DOHH2 (cell line): ENCODE measurements at regions not wholly inside any gene's neighbourhood (a gene's known extent, or its start where the extent isn't known, plus 50 kb on each side); places are given as distances from the start of the nearest gene placed in this dataset.

ENCODE experiments used
- H3F3A ChIP-seq: fragments of 200-600 bp; sonication (generic), shearing (Covaris generic); 2 replicates; pipeline ENCODE4 v1.6.0; 2016; ENCODE audit warnings: antibody characterized with exemption, mild to moderate bottlenecking; ENCODE audit not compliant: control insufficient read depth, insufficient read depth
- H3K27ac ChIP-seq: fragments of 200-600 bp; sonication (generic); 2 replicates; pipeline ENCODE4 v1.5.1; 2014; ENCODE audit warnings: low read depth, mild to moderate bottlenecking, low read length, moderate library complexity
- H3K27me3 ChIP-seq: fragments of 200-600 bp; sonication (generic); 2 replicates; pipeline ENCODE4 v1.6.1; 2014; ENCODE audit warnings: mild to moderate bottlenecking, low read length, mixed read lengths; ENCODE audit not compliant: control insufficient read depth
- H3K36me3 ChIP-seq: fragments of 200-600 bp; sonication (generic); 2 replicates; pipeline ENCODE4 v1.6.1; 2014; ENCODE audit warnings: mild to moderate bottlenecking, low read length, moderate library complexity, mixed read lengths; ENCODE audit not compliant: control insufficient read depth
- H3K4me1 ChIP-seq: fragments of 200-600 bp; sonication (generic); 2 replicates; pipeline ENCODE4 v1.6.1; 2014; ENCODE audit warnings: mild to moderate bottlenecking, low read length, mixed read lengths; ENCODE audit not compliant: control insufficient read depth
- H3K4me2 ChIP-seq: fragments of 200-600 bp; sonication (generic); 2 replicates; pipeline ENCODE4 v1.6.0; 2014; ENCODE audit warnings: mild to moderate bottlenecking, low read length, moderate library complexity
- H3K4me3 ChIP-seq: fragments of 200-600 bp; sonication (generic); 2 replicates; pipeline ENCODE4 v1.5.1; 2014; ENCODE audit warnings: mild to moderate bottlenecking, low read length, mixed read lengths
- H3K79me2 ChIP-seq: fragments of 200-600 bp; sonication (generic); 2 replicates; pipeline ENCODE4 v1.6.1; 2014; ENCODE audit warnings: mild to moderate bottlenecking, low read length, mixed read lengths; ENCODE audit not compliant: control insufficient read depth
- H3K9me2 ChIP-seq: fragments of 200-600 bp; sonication (generic); replicated peaks from 2 replicates; pipeline ENCODE4 v1.6.1; 2014; ENCODE audit warnings: mild to moderate bottlenecking, low read length, mixed read lengths; ENCODE audit not compliant: control insufficient read depth
- H3K9me3 ChIP-seq: fragments of 200-600 bp; sonication (generic); 2 replicates; pipeline ENCODE4 v1.6.1; 2014; ENCODE audit warnings: antibody characterized with exemption, low read length, mixed read lengths; ENCODE audit not compliant: control insufficient read depth, insufficient read depth
- H4K20me1 ChIP-seq: fragments of 200-600 bp; sonication (generic); 2 replicates; pipeline ENCODE4 v1.6.0; 2014; ENCODE audit warnings: low read depth, mild to moderate bottlenecking, antibody characterized with exemption, low read length, moderate library complexity; ENCODE audit not compliant: control insufficient read depth, insufficient read depth
- EZH2phosphoT487 ChIP-seq: fragments of 200-600 bp; sonication (generic); IDR thresholded peaks from 2 replicates; pipeline ENCODE4 v1.6.1; 2017; ENCODE audit warnings: borderline replicate concordance, mild to moderate bottlenecking, antibody characterized with exemption, low read length, moderate library complexity, mixed read lengths
- TF ChIP-seq, protein P1 (sequence below): fragments of 200-600 bp; sonication (generic); IDR thresholded peaks from one replicate; pipeline ENCODE4 v1.5.1; 2014; ENCODE audit warnings: antibody characterized with exemption, mild to moderate bottlenecking, low read depth, low read length; ENCODE audit not compliant: poor library complexity, severe bottlenecking

DNA sequence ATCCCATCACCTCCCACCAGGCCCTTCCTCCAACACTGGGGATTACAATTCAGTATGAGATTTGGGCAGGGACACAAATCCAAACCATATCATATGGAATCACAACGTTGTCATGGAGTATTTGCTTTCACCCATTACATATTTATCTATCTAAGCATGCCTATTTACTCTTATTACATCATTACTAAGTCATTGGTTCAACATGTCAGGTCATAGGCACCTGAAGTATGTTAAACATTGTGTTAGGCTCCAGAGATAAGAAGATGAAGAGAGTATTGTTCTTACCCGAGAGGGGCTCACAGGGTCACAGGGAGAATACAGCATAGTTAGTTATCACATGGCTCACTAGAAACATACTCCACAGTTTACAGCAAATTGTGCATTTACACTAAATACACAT is 150.5 kb downstream of the TMEM161B start:
- no peaks in the 10 kb centered on the region for H3K4me1 ChIP-seq
- no peaks in the 10 kb centered on the region for H3K9me2 ChIP-seq
- no peak overlapping the region for H3K4me3 ChIP-seq
- no peak overlapping the region for H3K27ac ChIP-seq
- no peaks in the 10 kb centered on the region for H3K79me2 ChIP-seq
- no peaks in the 10 kb centered on the region for H3F3A ChIP-seq
- no peaks in the 10 kb centered on the region for H3K27me3 ChIP-seq
- no peaks in the 10 kb centered on the region for H4K20me1 ChIP-seq
- no peaks in the 10 kb centered on the region for H3K36me3 ChIP-seq
- no peak overlapping the region for H3K4me2 ChIP-seq
- H3K9me3 ChIP-seq = no peaks in the 10 kb centered on the region
- no peak for TF ChIP-seq EZH2phosphoT487

DNA sequence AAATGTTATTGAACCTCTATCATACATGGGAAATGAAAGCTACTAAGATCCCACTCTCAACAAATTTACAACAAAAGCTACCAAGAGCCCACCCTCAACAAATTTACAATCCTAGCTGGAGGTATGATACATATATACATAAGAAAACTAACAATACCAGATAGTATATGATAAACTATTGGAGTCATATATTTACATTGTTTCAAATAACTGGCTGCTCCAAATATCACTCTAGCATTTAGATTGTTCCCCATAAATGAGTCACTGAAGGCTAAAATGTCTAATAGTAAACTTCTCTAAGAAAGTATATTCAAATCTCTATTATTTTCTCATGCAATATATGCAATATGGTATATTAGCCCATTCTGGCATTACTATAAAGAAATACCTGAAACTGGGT is 151.1 kb downstream of the TMEM161B start:
- no peaks in the 10 kb centered on the region for H3K27me3 ChIP-seq
- H3K27ac ChIP-seq = no peak overlapping the region
- no peak for TF ChIP-seq EZH2phosphoT487
- TF ChIP-seq, protein P1, sequence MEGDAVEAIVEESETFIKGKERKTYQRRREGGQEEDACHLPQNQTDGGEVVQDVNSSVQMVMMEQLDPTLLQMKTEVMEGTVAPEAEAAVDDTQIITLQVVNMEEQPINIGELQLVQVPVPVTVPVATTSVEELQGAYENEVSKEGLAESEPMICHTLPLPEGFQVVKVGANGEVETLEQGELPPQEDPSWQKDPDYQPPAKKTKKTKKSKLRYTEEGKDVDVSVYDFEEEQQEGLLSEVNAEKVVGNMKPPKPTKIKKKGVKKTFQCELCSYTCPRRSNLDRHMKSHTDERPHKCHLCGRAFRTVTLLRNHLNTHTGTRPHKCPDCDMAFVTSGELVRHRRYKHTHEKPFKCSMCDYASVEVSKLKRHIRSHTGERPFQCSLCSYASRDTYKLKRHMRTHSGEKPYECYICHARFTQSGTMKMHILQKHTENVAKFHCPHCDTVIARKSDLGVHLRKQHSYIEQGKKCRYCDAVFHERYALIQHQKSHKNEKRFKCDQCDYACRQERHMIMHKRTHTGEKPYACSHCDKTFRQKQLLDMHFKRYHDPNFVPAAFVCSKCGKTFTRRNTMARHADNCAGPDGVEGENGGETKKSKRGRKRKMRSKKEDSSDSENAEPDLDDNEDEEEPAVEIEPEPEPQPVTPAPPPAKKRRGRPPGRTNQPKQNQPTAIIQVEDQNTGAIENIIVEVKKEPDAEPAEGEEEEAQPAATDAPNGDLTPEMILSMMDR = no peak
- H3K9me3 ChIP-seq = no peaks in the 10 kb centered on the region
- no peaks in the 10 kb centered on the region for H3K9me2 ChIP-seq
- no peaks in the 10 kb centered on the region for H3K79me2 ChIP-seq
- H3K4me1 ChIP-seq = no peaks in the 10 kb centered on the region
- H4K20me1 ChIP-seq = no peaks in the 10 kb centered on the region
- no peaks in the 10 kb centered on the region for H3F3A ChIP-seq
- no peak overlapping the region for H3K4me3 ChIP-seq
- no peak overlapping the region for H3K4me2 ChIP-seq
- no peaks in the 10 kb centered on the region for H3K36me3 ChIP-seq

DNA sequence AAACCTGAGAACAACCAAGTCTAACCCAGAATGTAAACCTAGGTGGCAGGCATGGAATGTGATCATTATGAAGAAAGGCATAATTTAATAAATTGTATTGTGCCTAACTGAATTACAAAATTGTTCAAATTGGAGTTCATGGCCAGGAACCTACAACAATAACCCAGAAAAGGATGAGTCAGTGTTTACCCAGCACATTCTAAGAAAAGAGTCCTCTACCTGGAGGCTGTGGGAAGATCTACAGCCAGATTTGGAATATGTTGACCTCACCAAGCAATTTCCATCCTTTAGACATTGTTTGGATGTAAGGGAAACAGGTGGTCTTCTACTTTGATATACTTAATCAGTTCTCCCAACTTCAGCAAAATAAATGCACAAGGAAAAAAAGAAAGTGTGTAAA is 152.2 kb downstream of the TMEM161B start:
- no peak for TF ChIP-seq EZH2phosphoT487
- TF ChIP-seq, protein P1 = no peak

DNA sequence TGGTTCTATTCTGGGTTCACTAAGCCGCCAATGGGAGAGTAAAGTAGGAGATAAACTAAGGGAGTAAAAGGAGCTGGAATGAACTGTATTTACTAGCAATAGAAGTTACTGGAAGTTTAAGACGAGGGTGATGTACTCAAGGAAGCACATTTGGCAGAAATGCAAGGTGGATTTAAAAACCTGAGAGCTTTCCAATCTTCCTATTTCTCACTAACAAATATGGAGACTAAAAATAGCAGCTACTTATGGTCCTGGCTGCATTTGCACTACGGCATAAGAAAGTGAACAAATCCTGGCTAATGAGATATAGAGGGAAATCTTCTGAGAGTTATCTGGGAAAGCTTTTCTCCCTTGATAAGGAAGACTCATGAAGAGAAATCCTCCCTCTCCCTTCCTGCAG is 153.4 kb downstream of the TMEM161B start:
- H3K27me3 ChIP-seq = no peaks in the 10 kb centered on the region
- H4K20me1 ChIP-seq = no peaks in the 10 kb centered on the region
- H3K79me2 ChIP-seq = no peaks in the 10 kb centered on the region
- no peak for TF ChIP-seq EZH2phosphoT487
- TF ChIP-seq, protein P1 = no peak
- H3K4me3 ChIP-seq = no peak overlapping the region
- H3K36me3 ChIP-seq = no peaks in the 10 kb centered on the region
- H3K9me2 ChIP-seq = no peaks in the 10 kb centered on the region
- no peaks in the 10 kb centered on the region for H3F3A ChIP-seq
- H3K4me2 ChIP-seq = no peak overlapping the region
- no peak overlapping the region for H3K27ac ChIP-seq
- no peaks in the 10 kb centered on the region for H3K9me3 ChIP-seq
- H3K4me1 ChIP-seq = no peaks in the 10 kb centered on the region

More for the DNA sequence above, 152.2 kb downstream of the TMEM161B start:
- no peaks in the 10 kb centered on the region for H3K9me3 ChIP-seq
- no peaks in the 10 kb centered on the region for H3K4me1 ChIP-seq
- no peaks in the 10 kb centered on the region for H3K79me2 ChIP-seq
- H4K20me1 ChIP-seq = no peaks in the 10 kb centered on the region
- H3K4me2 ChIP-seq = no peak overlapping the region
- H3K27ac ChIP-seq = no peak overlapping the region
- H3K4me3 ChIP-seq = no peak overlapping the region
- H3K9me2 ChIP-seq = no peaks in the 10 kb centered on the region
- H3K27me3 ChIP-seq = no peaks in the 10 kb centered on the region
- no peaks in the 10 kb centered on the region for H3K36me3 ChIP-seq
- no peaks in the 10 kb centered on the region for H3F3A ChIP-seq
